ENCODE measurements at regions not wholly inside any gene's neighbourhood (a gene's known extent, or its start where the extent isn't known, plus 50 kb on each side); places are given as distances from the start of the nearest gene placed in this dataset.

DNA sequence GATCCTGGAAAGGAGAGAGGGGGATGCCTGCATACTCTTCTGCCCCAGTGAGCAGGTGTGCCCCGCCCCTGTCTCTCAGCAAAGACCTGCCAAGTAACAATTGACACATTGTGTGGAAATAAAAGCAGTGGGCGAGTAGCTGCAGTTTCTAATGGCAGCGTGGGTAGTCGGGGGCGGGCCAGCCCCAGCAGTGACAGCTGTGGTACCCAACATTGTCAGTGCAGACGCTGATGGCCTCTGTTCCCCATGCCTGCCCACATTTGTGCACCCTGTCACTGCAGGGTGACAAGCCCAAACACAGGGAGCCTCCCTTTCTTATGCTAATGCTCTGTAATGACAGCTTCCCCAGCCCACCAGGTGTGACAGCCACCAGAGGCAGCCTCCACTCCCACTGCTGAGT lies 491.7 kb downstream of the DHX35 start:
- no peaks in the 10 kb centered on the region for H3K36me3 ChIP-seq
- no peaks in the 10 kb centered on the region for H3K4me1 ChIP-seq
- H3K27me3 ChIP-seq = no peaks in the 10 kb centered on the region
- H3K27ac ChIP-seq = no peak overlapping the region
- no peak for DNase-seq (ENCODE audit: low spot score in 2 of 2)
- 49 to 70% methylated on average over 6 of the region's 6 CpGs for WGBS, 2 donors
- TF ChIP-seq POLR2A (IDR thresholded peaks at IDR 0.05) = no peak
- TF ChIP-seq, protein P1, sequence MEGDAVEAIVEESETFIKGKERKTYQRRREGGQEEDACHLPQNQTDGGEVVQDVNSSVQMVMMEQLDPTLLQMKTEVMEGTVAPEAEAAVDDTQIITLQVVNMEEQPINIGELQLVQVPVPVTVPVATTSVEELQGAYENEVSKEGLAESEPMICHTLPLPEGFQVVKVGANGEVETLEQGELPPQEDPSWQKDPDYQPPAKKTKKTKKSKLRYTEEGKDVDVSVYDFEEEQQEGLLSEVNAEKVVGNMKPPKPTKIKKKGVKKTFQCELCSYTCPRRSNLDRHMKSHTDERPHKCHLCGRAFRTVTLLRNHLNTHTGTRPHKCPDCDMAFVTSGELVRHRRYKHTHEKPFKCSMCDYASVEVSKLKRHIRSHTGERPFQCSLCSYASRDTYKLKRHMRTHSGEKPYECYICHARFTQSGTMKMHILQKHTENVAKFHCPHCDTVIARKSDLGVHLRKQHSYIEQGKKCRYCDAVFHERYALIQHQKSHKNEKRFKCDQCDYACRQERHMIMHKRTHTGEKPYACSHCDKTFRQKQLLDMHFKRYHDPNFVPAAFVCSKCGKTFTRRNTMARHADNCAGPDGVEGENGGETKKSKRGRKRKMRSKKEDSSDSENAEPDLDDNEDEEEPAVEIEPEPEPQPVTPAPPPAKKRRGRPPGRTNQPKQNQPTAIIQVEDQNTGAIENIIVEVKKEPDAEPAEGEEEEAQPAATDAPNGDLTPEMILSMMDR (IDR thresholded peaks at IDR 0.05) = no peak
- no peak for TF ChIP-seq EP300 (IDR thresholded peaks at IDR 0.05)
- H3K4me3 ChIP-seq = no peak overlapping the region
- no peaks in the 10 kb centered on the region for H3K9me3 ChIP-seq

DNA sequence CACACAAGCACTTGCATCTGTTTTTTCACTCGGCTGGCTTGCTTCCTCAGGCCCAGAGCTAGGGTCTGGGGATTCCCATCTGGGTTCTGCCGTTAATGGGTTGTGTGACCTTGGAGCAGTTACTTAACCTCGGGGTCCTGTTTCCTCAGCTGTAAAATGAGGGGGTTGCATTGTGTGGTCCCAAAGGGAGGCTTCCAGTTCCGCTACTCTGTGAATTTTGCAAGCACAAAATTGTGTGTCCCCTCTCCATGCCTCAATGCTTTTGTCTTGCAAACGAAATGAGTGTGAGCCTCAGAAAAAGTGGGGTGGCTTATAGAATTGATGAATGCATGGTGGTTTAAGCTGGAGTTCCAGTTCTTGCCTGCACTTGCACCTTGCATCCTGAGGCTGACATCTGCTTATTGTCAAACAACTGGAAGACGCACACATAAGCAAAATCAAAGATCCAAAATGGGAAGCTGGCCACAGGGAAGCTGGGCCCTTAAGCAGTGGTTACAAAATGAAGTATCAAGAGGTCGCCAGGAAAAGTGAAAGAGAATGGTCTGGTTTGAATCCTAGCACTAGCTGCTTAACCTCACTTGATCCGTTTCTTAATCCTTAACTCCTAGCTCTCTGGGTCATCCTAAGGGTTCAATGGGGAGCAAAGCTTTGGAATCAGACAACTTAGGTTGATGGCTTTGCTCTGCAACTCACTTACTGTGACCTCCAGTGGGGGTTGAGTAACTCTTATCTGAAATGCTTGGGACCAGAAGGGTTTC lies 490.6 kb downstream of the DHX35 start:
- no peaks in the 10 kb centered on the region for H3K9me3 ChIP-seq
- H3K4me3 ChIP-seq = no peak overlapping the region
- no peak for DNase-seq (ENCODE audit: low spot score in 2 of 2)
- 58 to 67% methylated on average over 8 of the region's 8 CpGs for WGBS, 2 donors
- no peaks in the 10 kb centered on the region for H3K36me3 ChIP-seq
- no peak for TF ChIP-seq EP300 (IDR thresholded peaks at IDR 0.05)
- TF ChIP-seq, protein P1 (IDR thresholded peaks at IDR 0.05) = no peak
- TF ChIP-seq POLR2A (IDR thresholded peaks at IDR 0.05) = no peak
- H3K27ac ChIP-seq = no peak overlapping the region
- no peaks in the 10 kb centered on the region for H3K27me3 ChIP-seq
- H3K4me1 ChIP-seq = no peaks in the 10 kb centered on the region

DNA sequence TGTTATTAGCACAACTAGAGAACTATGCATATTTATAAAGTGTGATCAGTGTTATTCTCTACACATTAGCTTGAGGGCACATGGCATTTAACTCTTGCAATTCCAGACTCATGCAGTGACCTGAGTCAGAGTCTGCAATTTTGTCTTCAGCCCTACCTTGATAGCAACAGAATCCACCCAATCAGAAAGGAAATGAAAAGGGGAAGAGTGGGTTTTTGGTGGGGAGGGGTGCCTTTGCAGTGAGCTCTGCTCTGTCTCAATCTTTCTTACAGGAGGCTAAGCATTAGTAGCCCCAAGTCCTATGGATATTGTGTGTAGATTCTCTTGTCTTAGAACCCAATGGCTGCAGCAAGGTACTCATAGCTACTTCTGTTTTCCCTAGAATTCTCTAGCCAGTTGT lies 489.2 kb downstream of the DHX35 start:
- TF ChIP-seq POLR2A (IDR thresholded peaks at IDR 0.05) = no peak
- TF ChIP-seq EP300 (IDR thresholded peaks at IDR 0.05) = no peak
- TF ChIP-seq, protein P1 (IDR thresholded peaks at IDR 0.05) = no peak

GRCh38 chr20:39446397-39446796 lies 484.3 kb downstream of the DHX35 start:
- TF ChIP-seq POLR2A (IDR thresholded peaks at IDR 0.05) (no peak), EP300 (IDR thresholded peaks at IDR 0.05) (no peak)
- TF ChIP-seq, protein P1 (IDR thresholded peaks at IDR 0.05) = no peak
- 29 to 50% methylated on average over 2 of the region's 2 CpGs for whole genome bisulfite sequencing, 2 donors
- Histone ChIP-seq H3K27me3 (no peaks in the 10 kb centered on the region), H3K27ac (no peak overlapping the region), H3K4me3 (no peak overlapping the region), H3K9me3 (no peaks in the 10 kb centered on the region), H3K4me1 (no peaks in the 10 kb centered on the region), H3K36me3 (no peaks in the 10 kb centered on the region)
- DNase-seq (ENCODE audit: low spot score in 2 of 2) = no peak

More for the DNA sequence above, 489.2 kb downstream of the DHX35 start:
- DNase-seq (ENCODE audit: low spot score in 2 of 2) = no peak
- no peak overlapping the region for H3K27ac ChIP-seq
- H3K27me3 ChIP-seq = no peaks in the 10 kb centered on the region
- H3K9me3 ChIP-seq = no peaks in the 10 kb centered on the region
- H3K36me3 ChIP-seq = no peaks in the 10 kb centered on the region
- no peak overlapping the region for H3K4me3 ChIP-seq
- no peaks in the 10 kb centered on the region for H3K4me1 ChIP-seq

GRCh38 chr20:39445095-39445494 lies 483.0 kb downstream of the DHX35 start:
- no peak for DNase-seq (ENCODE audit: low spot score in 2 of 2)
- Histone ChIP-seq H3K36me3 (no peaks in the 10 kb centered on the region), H3K4me1 (no peaks in the 10 kb centered on the region), H3K27ac (no peak overlapping the region), H3K27me3 (no peaks in the 10 kb centered on the region), H3K9me3 (no peaks in the 10 kb centered on the region), H3K4me3 (no peak overlapping the region)
- TF ChIP-seq POLR2A (IDR thresholded peaks at IDR 0.05) (no peak), EP300 (IDR thresholded peaks at IDR 0.05) (no peak)
- TF ChIP-seq, protein P1 (IDR thresholded peaks at IDR 0.05) = no peak
- 88 to 96% methylated on average over 1 of the region's 1 CpG for WGBS, 2 donors

Measured in tibial nerve (tissue), 4 donors.